GM18505 (cell line): ENCODE measurements at regions not wholly inside any gene's neighbourhood (a gene's known extent, or its start where the extent isn't known, plus 50 kb on each side); places are given as distances from the start of the nearest gene placed in this dataset.
"Not testable (repeated sequence)": the region's sequence is repeated elsewhere in the genome, so short reads cannot be mapped to it uniquely, and the experiment has no call there.

ENCODE experiments used
- ATAC-seq: cut with Tn5 transposase; IDR thresholded peaks from one replicate; pipeline ENCODE4 v1.9.1; 2021; ENCODE audit not compliant: unreplicated experiment
- POLR2A ChIP-seq: IDR thresholded peaks from 4 replicates; pipeline ENCODE4 v1.6.1; 2011; ENCODE audit warnings: borderline replicate concordance; ENCODE audit not compliant: insufficient read depth, insufficient read length; ENCODE audit errors: extremely low read depth

DNA sequence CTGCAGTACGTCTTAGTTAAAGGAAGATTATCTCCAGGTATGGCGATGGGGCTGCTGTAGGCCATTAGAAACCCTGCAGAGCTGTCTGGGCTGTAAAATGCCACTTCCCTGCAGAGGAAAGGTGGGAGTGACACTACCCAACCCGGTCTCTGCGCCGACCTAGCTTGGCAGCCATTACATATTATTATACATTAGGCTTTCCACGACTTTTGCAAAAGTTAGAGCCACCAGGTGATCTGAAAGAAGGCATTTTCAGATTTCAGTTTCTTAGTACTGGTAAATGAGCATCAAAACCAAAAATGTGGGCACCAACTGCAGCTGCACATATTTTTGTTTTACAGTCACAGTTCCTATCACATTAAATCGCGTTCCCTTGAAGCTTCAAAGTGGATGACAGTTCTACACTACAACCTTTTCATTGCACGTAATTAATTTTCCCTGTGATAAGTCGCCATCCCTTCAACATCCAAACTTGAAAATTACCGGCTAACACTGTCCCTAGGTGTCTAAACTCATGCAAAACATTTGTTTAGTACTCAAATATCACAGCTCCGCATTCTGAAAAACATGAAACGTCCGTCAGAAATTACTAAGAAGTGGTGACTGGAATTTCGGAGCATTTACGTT, 81.4 kb upstream of the CHD2 start:
- no peak for ATAC-seq
- TF ChIP-seq POLR2A: no peak

DNA sequence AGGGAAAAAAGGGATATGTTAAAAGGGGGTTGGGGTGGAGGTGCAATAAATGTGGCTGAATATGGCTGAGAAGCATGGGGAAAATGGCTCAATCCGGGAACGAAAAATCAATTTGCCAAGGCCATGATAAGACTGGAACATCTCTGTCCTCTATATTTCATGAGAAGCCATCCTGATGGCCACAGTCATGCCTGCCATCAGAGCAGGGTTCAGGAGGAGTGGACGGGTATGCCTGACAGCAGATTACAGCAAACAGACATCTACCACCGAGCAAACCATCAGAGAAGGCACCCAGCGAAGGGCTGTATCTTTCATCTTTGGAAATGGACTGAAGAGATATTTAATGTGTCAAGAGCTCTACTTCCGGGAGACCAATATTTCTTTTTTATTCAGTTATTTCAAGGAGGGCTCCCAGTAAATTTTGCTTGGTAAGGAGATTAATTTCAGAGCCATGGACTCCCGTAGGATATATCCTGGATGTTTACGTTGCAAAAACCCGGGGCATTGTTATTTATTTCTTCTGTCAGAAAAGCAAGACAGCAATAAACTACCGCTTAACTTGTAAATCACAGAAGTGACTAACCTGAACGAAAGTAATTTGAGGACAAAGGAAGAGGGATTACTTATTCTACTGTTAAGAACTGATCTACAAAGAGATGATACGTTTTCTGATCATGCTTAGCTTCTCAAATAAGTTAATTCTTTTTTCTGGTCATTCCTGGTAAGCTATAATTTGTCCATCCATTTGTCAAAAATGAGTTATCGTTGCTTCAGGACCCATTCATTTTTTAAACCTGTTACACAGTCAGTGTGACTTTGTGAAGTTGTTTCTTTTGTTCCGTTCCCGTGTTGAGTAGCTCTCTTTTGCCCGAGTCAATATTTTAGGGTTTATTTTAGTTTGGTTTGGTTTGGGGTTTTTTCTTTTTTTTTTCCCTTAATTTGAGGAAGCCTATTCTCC, 80.6 kb upstream of the CHD2 start:
- no peak for TF ChIP-seq POLR2A
- ATAC-seq: no peak

DNA sequence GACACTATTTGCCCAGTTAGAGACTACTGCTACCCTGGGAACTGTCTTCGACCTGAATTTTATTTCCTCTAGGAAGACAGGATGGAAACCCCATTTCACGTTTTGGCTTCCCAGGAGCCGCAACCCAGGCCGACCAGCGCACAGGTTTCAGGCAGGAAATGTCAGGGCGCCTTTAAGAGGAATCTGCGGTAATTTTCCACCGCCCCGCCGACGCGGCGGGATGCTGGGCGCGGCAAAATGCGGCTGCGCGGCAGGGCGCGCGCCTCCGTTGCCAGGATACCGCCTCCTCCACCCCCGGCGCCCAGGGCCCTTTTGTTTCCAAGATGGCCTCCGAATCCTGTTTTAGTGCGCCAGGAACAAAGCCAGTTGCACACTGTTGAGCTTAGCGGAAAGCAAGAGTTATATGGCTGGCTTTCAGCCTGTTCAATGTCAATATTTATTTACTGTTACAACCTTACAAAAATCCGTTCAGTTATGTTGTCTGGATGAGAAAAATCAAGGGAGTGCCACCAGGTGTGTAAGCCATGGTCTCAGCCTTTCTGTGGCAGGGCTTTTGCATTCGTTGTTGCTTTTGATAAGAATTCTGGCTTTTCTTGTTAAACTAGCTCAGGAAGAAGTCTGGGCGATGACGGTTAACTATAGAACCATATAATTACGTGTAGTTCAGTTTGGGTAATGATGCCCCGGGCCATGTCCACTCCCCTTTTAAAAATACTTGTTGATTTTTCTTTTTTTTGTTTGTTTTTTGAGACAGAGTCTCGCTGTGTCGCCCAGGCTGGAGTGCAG, 79.7 kb upstream of the CHD2 start:
- TF ChIP-seq POLR2A: peak; percentile 60
- peak; percentile 73 for ATAC-seq

DNA sequence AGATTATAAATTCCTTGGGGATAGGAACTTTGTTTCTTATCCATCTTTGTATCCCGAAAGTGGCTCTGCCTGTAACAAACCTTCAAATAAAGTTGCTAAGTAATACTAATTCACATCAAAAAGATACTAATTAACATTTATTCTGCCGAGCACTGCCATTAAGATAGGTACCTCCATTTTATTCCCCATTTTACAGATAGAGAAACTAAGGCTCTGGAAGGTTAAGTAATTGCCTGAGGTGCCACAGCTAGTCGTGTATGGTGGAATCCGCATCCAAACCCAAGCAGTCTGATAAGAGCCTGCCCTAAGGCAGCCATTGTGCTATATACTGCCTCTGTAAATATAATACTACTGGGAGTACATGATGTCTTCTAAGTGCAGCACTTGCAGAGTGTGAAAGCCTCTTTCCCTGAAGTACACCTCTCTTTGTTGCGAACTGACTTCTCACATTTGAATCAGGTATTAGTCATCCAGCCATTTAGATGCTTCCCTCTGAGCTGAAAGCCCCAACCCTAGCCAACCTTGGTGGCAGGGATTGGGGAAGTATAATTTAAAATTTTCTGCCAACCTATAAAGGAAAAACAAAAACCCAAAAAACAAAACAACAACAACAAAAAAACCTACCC, 78.5 kb upstream of the CHD2 start:
- no peak for ATAC-seq
- TF ChIP-seq POLR2A: no peak

DNA sequence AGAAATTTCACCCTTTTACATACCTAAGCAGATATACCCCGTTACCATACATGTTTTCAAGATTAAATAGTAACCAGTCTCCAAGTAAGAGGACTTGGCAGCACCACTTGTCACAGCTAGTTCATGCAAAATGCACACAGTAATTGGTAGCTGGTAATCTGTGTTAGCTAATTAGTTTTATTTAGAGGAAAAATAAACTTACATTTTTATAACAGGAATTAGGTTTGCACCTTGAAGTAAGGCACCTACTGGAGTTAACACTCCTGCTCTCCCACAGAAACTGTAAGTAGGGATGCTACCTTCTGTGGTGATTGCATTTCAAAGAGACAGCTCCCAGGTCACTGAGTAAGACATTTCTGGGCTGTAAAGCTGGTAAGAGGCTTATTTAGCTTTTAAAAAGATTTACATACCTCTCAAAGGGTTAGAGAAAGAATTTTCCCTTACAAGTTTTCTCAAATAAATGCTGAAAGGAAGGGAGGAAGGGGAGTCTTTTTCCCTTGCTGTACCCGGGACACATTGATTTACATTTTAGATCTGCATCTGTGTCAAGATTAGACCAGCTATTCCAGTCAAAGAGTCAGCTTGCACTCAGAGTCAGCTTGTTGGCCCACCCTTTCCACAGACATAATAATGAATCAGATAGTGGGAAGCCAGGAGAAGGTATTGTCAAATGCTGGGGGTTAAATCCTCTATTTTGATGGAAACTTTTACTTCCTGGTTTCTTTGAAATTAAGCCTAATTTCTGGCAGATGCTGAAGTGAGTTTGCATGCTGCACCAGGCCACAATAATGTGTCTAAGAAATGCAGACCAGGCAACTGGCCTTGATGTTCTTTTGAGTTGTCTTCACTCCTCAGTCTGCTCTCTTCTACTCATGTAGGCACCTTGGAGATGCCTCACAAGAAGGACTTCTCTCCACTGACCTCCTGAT, 77.6 kb upstream of the CHD2 start:
- no peak for ATAC-seq
- TF ChIP-seq POLR2A: no peak

DNA sequence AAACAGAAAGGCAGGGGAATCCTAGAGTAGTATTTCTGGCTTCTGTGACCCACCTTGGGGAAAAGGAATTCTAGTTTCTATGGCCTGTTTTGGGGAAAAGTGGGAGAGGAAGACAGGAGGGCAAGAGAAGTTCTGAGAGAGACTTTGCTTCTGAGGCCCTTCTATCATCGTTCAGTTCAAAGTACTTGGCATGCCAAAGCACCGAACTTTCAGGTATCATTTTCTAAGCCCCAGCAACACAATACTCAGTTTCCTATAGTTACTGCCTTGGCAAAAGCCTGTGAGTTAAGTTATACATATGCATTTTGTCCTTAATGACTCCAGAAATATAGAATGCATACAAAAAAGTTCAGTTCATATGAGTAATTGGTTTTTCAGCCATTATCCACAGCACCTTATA, 74.1 kb upstream of the CHD2 start:
- no peak for ATAC-seq
- no peak for TF ChIP-seq POLR2A

DNA sequence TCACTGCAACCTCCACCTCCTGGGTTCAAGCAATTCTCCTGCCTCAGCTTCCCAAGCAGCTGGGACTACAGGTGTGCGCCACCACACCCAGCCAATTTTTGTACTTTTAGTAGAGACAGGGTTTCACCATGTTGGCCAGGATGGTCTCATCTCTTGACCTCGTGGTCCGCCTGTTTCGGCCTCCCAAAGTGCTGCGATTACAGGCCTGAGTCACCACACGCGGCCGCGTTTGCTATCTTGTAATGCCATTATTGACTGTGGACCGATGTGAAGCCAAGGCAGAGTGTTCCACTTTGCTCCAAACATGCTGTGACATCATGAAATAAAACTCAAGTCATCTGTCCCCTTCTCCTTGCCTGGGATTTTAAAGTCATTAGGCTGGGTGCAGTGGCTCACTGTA, 72.1 kb upstream of the CHD2 start:
- ATAC-seq: not testable (repeated sequence)

DNA sequence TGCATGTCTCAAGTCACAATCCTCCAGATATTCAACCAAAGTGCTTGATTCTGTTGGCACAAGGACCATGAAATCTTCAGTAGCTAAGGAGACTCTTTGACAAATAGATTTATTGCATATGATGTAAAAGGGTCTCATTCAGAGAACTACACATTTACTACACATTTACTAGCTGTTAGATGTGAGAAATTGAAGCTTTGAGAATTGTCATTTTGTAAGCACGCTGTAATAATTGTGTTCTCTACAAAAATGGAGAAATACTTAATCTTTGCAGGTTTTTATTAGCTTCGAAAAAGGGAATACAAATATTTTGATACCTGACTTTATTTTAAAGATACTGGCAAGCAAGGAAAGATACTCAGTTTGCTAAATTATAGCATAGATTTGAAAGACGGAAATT, 70.2 kb upstream of the CHD2 start:
- ATAC-seq: no peak
- TF ChIP-seq POLR2A: no peak

DNA sequence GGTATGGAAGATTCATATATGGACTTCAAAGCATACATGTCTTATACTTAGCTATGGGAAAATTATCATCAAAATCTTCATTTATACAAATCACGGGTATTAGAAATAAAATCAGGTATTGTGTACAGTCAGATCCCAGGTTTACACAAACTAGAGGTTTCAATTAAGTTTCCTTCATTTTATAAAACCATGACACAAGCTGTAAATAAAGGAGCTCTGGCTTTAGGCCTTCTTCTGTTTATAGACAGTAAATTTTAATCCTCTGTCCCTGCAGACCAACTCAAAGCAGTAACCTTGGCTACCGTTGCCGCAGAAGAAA, 68.8 kb upstream of the CHD2 start:
- no peak for ATAC-seq
- TF ChIP-seq POLR2A: no peak

DNA sequence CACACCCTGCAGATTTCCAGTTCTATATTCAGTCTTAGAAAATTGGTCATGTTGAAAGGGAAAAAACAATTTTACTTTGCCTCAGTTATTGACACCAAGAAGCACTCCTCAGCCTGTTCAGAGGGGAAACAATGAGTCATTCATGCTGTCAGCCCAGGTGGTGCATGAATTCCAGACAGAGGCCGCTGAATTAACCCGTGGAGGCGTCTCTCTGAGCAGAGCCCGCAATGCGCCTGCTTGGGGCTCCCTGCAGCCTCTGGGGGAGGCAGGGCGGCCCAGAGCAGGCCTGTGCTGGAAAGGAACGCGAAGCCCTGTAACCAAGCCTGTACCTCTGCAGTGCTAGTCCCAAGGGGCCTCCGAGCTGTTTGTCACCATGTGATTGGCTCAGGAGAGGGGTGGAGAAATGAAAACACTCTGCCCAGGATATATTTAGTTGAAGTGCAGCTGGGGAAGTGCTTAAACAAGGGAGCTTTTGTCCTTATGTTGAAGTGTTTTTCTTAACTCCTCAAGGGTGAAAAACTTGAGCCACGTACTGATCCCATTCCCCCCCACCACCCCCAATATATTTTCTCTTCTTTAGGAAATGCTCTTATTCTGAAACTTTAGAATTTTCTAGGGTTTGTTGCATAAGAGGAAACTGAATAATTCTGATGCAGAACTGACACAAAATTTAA, 68.3 kb upstream of the CHD2 start:
- ATAC-seq: peak; percentile 97
- TF ChIP-seq POLR2A: peak; percentile 92

DNA sequence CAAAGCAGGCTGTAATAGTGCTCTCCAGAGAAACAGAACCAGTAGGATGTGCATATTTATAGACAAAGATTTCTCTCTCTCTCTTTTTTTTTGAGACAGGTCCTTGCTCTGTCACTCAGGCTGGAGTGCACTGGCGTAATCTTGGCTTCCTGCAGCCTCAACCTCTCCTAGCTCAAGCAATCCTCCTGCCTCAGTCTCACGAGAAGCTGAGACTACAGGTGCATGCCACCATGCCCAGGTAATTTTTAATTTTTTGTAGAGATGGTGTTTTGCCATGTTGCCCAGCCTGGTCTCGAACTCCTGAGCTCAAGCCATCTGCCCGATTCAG, 67.1 kb upstream of the CHD2 start:
- no peak for ATAC-seq
- TF ChIP-seq POLR2A: no peak
